ENCODE measurements at regions not wholly inside any gene's neighbourhood (a gene's known extent, or its start where the extent isn't known, plus 50 kb on each side); places are given as distances from the start of the nearest gene placed in this dataset.

DNA sequence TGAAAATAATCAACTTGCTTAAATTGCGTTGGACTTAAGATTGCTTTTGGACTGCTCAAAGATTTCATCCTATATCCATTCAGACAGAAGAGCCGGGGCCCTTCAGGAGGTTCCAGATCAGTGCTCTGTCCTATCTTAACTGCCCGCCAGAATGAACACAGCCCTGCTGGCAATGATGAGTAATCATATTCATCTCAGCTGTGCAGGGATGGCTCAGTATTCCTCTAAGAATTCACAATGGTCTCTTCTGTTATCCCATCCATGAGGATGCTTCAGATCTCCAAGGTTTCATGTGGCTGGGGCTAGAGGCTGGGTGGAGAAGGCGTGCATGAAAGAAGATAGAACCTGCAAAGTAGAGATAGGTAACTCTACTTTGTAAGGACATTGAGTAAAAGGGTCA is 80.0 kb upstream of the NPVF start:
- no peak for DNase-seq
- no peak overlapping the region for H3K4me3 Mint-ChIP-seq
- H3K27me3 Mint-ChIP-seq (ENCODE audit: insufficient read depth), result no peaks in the 10 kb centered on the region
- H3K9me3 Mint-ChIP-seq, result peaks cover 7% of the 10 kb centered on the region
- H3K4me1 Mint-ChIP-seq (ENCODE audit: low read depth), result no peaks in the 10 kb centered on the region
- TF ChIP-seq, protein P1, sequence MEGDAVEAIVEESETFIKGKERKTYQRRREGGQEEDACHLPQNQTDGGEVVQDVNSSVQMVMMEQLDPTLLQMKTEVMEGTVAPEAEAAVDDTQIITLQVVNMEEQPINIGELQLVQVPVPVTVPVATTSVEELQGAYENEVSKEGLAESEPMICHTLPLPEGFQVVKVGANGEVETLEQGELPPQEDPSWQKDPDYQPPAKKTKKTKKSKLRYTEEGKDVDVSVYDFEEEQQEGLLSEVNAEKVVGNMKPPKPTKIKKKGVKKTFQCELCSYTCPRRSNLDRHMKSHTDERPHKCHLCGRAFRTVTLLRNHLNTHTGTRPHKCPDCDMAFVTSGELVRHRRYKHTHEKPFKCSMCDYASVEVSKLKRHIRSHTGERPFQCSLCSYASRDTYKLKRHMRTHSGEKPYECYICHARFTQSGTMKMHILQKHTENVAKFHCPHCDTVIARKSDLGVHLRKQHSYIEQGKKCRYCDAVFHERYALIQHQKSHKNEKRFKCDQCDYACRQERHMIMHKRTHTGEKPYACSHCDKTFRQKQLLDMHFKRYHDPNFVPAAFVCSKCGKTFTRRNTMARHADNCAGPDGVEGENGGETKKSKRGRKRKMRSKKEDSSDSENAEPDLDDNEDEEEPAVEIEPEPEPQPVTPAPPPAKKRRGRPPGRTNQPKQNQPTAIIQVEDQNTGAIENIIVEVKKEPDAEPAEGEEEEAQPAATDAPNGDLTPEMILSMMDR (IDR thresholded peaks at IDR 0.05), result no peak
- no peak overlapping the region for H3K27ac Mint-ChIP-seq
- no peaks in the 10 kb centered on the region for H3K36me3 Mint-ChIP-seq (ENCODE audit: low read depth)

DNA sequence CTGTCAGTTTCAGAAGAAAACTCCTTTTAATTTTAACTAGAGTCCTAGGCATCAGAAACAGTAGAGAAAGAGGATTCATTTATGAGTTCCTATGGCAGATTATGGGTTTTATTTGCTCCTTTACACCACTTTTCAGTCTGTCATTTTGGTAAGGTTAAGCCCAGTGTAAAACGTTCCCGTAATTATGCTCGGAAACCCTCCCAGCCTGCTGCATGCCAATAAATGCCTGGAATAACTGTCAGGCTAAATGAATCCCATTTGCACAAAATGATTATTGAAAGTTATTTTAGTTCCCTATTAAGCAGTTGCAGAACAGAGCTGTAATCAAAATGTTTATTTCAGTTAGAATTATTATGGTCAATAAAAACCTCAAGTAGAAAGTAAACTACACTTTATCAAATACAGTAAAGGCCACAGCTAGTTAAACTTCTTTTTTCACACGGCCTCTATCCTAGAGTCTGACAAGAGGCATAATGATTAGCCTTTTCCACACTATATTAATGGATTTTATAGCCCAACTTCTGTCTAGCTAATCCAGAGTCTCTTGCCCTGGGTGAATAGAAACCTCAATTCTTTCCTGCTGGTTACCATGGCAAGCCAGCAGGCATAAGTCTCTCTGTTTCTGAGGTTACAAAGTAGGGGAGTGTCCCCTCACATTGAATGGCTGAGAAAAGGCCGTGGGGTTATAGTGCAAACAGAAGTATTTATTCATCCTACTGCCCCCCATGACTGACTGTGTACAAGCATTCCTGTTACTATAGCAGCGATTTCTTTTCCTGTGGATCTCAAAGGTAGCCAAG is 80.8 kb upstream of the NPVF start:
- H3K9me3 Mint-ChIP-seq, result peaks cover 11% of the 10 kb centered on the region
- H3K4me3 Mint-ChIP-seq, result no peak overlapping the region
- no peak overlapping the region for H3K27ac Mint-ChIP-seq
- H3K27me3 Mint-ChIP-seq (ENCODE audit: insufficient read depth), result no peaks in the 10 kb centered on the region
- H3K36me3 Mint-ChIP-seq (ENCODE audit: low read depth), result no peaks in the 10 kb centered on the region
- TF ChIP-seq, protein P1 (IDR thresholded peaks at IDR 0.05), result no peak
- no peak for DNase-seq
- H3K4me1 Mint-ChIP-seq (ENCODE audit: low read depth), result no peaks in the 10 kb centered on the region

DNA sequence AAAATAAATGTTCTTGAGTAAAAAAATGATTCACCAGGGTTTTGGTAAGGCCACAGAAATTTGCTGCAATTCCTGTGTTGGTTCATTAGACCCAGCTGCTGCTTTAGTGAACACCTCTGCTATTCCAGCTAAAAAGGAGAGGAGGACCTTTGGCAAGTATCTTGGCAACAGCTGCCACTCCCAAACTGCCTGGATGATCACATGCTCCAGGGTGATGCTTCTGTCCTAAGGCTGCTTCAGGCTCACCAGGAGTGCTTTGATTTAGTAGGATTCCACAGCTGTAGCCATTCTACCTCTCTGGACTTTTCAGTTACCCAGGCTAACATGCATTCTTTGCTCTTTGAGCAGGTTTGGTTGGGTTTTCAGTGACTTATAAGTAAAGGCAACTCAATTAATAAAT is 82.6 kb upstream of the NPVF start:
- Mint-ChIP-seq H3K4me3 (no peak overlapping the region), H3K27me3 (ENCODE audit: insufficient read depth) (no peaks in the 10 kb centered on the region; the same call in 1 of the 2 replicates), H3K9me3 (peaks cover 19% of the 10 kb centered on the region), H3K4me1 (ENCODE audit: low read depth) (no peaks in the 10 kb centered on the region), H3K36me3 (ENCODE audit: low read depth) (no peaks in the 10 kb centered on the region), H3K27ac (no peak overlapping the region)
- TF ChIP-seq, protein P1 (IDR thresholded peaks at IDR 0.05), result no peak
- no peak for DNase-seq

GRCh38 chr7:25311346-25311745 is 83.1 kb upstream of the NPVF start:
- TF ChIP-seq, protein P1 (IDR thresholded peaks at IDR 0.05), result no peak
- DNase-seq, result no peak
- no peaks in the 10 kb centered on the region for H3K36me3 Mint-ChIP-seq (ENCODE audit: low read depth)
- no peak overlapping the region for H3K4me3 Mint-ChIP-seq
- H3K9me3 Mint-ChIP-seq, result peaks cover 22% of the 10 kb centered on the region
- H3K27me3 Mint-ChIP-seq (ENCODE audit: insufficient read depth), result no peaks in the 10 kb centered on the region; the same call in 1 of the 2 replicates
- no peaks in the 10 kb centered on the region for H3K4me1 Mint-ChIP-seq (ENCODE audit: low read depth)
- no peak overlapping the region for H3K27ac Mint-ChIP-seq

- TF ChIP-seq, protein P1 (IDR thresholded peaks at IDR 0.05), result no peak
- H3K4me3 Mint-ChIP-seq, result no peak overlapping the region
- H3K36me3 Mint-ChIP-seq (ENCODE audit: low read depth), result no peaks in the 10 kb centered on the region
- no peaks in the 10 kb centered on the region; the same call in 1 of the 2 replicates for H3K27me3 Mint-ChIP-seq (ENCODE audit: insufficient read depth)
- no peak overlapping the region for H3K27ac Mint-ChIP-seq
- peaks cover 24% of the 10 kb centered on the region for H3K9me3 Mint-ChIP-seq
- no peak for DNase-seq
- H3K4me1 Mint-ChIP-seq (ENCODE audit: low read depth), result no peaks in the 10 kb centered on the region
Measured at GRCh38 chr7:25312968-25313367, 84.7 kb upstream of the NPVF start.

All from HFFc6 (cell line).